ENCODE measurements at regions not wholly inside any gene's neighbourhood (a gene's known extent, or its start where the extent isn't known, plus 50 kb on each side); places are given as distances from the start of the nearest gene placed in this dataset.
"Not testable (repeated sequence)": the region's sequence is repeated elsewhere in the genome, so short reads cannot be mapped to it uniquely, and the experiment has no call there.

DNA sequence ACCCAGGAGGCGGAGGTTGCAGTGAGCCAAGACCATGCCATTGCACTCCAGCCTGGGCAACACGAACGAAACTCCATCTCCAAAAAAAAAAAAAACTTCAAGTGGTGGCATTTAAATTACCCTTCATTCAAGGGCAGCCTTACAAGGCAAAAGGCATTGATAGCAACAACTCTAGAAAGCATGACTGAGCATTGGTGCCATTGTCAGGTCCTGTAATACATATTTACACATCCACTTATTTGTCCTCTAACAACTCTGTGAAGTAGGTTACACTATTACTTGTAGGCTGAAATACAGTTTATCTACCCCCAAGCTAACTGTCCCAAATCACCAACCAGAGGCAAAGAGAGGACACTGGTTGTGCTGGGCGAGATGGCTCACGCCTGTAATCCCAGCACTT lies 52.7 kb upstream of the LARP1 start:
- no peak for DNase-seq (ENCODE audit: low spot score)

DNA sequence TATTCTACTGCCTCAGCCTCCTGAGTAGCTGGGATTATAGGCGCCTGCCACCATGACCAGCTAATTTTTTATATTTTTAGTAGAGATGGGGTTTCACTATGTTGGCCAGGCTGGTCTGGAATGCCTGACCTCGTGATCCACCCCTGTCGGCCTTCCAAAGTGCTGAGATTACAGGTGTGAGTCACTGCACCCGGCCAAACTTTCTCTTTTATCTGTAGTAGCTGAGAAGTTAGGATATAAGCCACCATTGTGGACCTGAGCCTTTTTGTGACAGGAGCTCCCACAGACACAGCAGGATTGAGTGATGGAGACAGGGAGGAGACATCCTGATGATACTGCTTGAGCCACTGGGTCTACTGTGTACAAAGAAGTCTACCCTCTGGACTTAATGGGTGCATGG lies 53.5 kb upstream of the LARP1 start:
- DNase-seq (ENCODE audit: low spot score), result not testable (repeated sequence)

DNA sequence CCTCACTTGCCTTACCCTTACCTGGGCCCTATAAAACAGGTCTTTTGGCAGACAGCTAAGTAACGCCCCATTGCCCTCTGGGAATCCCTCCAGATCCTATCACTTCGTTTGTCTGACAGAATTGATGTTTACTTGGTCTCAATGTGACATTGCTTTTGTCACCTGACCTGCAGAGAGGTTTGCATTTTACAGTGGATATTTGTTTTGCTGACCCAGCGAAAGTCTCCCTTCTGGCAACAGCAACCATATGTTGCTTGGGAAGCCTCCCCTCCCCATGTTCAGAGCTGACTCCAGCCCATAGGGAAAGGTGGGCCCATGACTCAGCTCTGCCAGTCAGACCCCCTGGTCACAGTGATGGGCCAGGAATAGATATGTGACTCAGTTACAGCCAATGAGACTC lies 54.0 kb upstream of the LARP1 start:
- DNase-seq (ENCODE audit: low spot score), result no peak

GRCh38 chr5:154700289-154700928 lies 54.8 kb upstream of the LARP1 start:
- DNase-seq (ENCODE audit: low spot score), result not testable (repeated sequence)

- DNase-seq (ENCODE audit: low spot score), result no peak
Observed at GRCh38 chr5:154698763-154699162, 56.4 kb upstream of the LARP1 start.

DNA sequence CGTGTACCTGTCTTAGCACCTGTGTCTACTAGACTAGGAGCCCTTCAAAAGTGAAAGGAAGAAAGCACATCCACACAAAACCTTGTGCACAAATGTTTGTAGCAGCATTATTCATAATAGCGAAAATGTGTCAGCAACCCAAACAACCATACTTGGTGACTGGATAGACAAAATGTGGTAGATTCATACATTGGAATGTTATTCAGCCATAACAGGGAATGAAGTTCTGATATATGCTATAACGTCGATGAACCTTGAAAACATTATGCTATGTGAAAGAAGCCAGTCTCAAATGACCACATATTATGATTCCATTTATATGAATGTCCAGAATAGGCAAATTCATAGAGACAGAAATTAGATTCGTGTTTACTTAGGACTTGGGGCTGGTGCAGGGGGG lies 57.8 kb upstream of the LARP1 start:
- DNase-seq (ENCODE audit: low spot score), result no peak

DNA sequence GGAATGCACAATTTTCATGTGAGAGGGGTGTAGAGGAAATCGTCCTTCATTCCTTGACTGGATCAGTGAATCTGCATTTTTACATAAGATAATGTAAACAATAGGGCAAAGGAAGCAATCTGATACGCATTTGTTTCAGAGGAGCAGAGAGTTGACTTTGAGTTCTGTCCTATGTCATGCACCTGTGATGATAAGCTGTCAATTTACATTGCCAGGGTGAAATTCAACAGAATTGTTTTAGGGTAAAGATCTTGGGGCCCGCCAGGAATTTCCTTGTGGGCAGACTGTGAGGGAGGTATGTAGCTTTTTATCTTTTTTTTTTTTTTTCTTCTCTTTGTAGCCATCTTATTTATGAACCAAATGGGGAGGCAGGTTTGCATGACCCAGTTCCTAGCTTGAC lies 58.3 kb upstream of the LARP1 start:
- no peak for DNase-seq (ENCODE audit: low spot score)

GRCh38 chr5:154694159-154694558 lies 61.0 kb upstream of the LARP1 start:
- DNase-seq (ENCODE audit: low spot score), result no peak

GRCh38 chr5:154690488-154690887 lies 64.7 kb upstream of the LARP1 start:
- DNase-seq (ENCODE audit: low spot score), result no peak

DNA sequence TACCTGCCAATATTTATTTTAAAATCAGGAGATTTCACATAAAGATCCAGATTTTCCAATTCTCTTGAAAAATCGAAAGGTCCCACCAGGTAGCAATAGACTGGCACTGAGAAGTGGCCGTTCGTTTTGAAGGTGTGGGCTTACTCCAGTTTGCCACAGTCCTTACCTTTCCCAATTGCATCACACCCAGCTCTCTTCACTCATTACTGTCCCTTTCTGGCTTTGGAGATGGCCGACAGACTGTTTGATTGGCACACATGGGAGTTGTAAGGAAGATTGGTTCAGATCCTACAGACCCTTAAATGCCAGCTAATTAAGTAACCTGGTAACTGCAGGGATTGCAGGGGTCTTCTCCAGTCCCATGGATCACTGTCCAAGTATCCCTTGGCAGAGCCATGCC lies 68.7 kb upstream of the LARP1 start:
- DNase-seq (ENCODE audit: low spot score), result no peak

- peak; percentile 56 for DNase-seq (ENCODE audit: low spot score)
Observed at GRCh38 chr5:154683101-154683880, 71.9 kb upstream of the LARP1 start.

- DNase-seq (ENCODE audit: low spot score), result no peak
Observed at GRCh38 chr5:154679501-154679900, 75.7 kb upstream of the LARP1 start.

- no peak for DNase-seq (ENCODE audit: low spot score)
Observed at GRCh38 chr5:154677921-154678320, 77.3 kb upstream of the LARP1 start.

GRCh38 chr5:154676508-154676907 lies 78.7 kb upstream of the LARP1 start:
- no peak for DNase-seq (ENCODE audit: low spot score)

DNA sequence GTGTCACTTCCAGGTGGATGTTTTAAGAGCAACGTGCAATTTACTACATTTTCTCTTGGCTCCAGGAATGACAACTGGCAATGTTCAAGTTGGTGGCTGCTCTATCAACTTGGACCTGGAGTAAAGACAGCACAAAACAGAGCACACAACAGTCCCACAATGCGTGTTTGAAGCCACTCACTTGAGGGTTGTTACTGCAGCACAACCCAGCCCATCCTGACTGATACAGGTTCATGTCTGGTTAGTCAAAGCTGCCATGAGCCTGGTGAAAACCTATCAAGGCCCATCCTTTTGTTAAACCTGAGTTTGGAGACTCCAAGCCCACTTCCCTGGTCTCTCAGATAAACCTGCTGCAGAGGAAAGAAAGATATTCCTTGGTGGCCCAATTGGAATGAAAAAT lies 81.1 kb upstream of the LARP1 start:
- no peak for DNase-seq (ENCODE audit: low spot score)

DNA sequence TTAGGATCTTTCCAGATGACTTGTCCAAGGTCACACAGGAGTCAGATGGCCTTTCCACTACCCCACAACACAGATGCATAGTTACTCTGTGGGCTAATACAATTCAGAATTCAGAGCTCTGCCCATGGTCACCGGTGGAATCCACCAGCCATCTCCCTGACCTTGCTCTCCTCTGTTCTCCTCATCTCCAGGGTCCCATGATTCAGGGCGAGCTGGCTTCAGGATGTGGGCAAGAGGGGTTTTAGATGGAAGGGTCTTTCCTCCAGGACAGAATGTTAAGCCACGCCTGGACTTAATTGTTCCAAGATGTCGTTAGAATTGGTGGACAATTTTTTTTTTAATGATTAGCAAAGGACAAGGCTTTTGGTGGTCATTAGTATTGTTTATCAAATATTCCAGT lies 81.7 kb upstream of the LARP1 start:
- no peak for DNase-seq (ENCODE audit: low spot score)

DNA sequence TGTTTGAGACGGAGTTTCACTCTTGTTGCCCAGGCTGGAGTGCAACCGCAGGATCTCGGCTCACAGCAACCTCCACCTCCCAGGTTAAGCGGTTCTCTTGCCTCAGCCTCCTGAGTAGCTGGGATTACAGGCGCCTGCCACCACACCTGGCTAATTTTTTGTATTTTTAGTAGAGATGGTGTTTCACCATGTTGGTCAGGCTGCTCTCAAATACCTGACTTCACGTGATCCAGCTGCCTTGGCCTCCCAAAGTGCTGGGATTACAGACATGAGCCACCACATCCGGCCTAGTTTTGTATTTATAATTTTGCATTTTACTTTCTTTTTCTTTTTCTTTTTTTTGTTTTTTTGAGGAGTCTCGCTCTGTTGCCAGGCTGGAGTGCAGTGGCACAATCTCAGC lies 85.3 kb upstream of the LARP1 start:
- not testable (repeated sequence) for DNase-seq (ENCODE audit: low spot score)

- no peak for DNase-seq (ENCODE audit: low spot score)
Observed at GRCh38 chr5:154669402-154669801, 85.8 kb upstream of the LARP1 start.

DNA sequence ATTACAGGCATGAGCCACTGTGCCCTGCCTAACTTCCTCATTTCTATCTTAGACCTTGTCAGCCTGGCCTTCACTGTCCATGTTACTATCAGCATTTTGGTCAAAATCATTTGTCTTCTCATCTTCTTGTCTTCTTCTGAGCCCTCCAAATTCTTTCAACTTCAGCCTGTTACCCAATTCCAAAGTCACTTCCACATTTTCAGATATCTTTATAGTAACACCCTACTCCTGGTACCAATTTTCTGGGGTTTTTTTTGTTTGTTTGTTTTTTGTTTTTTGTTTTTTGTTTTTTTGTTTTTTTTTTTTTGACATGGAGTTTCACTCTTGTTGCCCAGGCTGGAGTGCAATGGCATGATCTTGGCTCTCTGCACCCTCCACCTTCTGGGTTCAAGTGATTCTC lies 90.3 kb upstream of the LARP1 start:
- DNase-seq (ENCODE audit: low spot score), result no peak

GRCh38 chr5:154663424-154663823 lies 91.8 kb upstream of the LARP1 start:
- DNase-seq (ENCODE audit: low spot score), result no peak

- peak; percentile 86 for DNase-seq (ENCODE audit: low spot score)
Observed at GRCh38 chr5:154654486-154655371, 100.4 kb upstream of the LARP1 start.

- DNase-seq (ENCODE audit: low spot score), result peak; percentile 97
Observed at GRCh38 chr5:154653764-154654485, 101.3 kb upstream of the LARP1 start.
